ENCODE measurements at regions not wholly inside any gene's neighbourhood (a gene's known extent, or its start where the extent isn't known, plus 50 kb on each side); places are given as distances from the start of the nearest gene placed in this dataset.

GRCh38 chr16:9366048-9366969 lies 274.9 kb downstream of the HAPSTR1 start:
- TF ChIP-seq TAF1 (IDR thresholded peaks at IDR 0.05; ENCODE audit: borderline replicate concordance, low read depth, low read length) (no peak), POLR2A (IDR thresholded peaks at IDR 0.05; ENCODE audit: low read depth, low read length) (no peak), POLR2AphosphoS5 (IDR thresholded peaks at IDR 0.05; ENCODE audit: low read depth, low read length) (no peak)

Measured in GM12892 (cell line).